ENCODE measurements at regions not wholly inside any gene's neighbourhood (a gene's known extent, or its start where the extent isn't known, plus 50 kb on each side); places are given as distances from the start of the nearest gene placed in this dataset.

- TF ChIP-seq ZNF214 (tag by site-specific recombination; IDR thresholded peaks at IDR 0.05; ENCODE audit: borderline replicate concordance) (no peak), ZSCAN30 (tag by site-specific recombination; IDR thresholded peaks at IDR 0.05) (no peak), ZNF175 (tag by site-specific recombination; IDR thresholded peaks at IDR 0.05) (no peak), ZSCAN16 (tag by site-specific recombination; IDR thresholded peaks at IDR 0.05) (no peak), ZNF639 (tag by site-specific recombination; IDR thresholded peaks at IDR 0.05) (no peak), ZNF830 (tag by site-specific recombination; IDR thresholded peaks at IDR 0.05; ENCODE audit: low read depth) (no peak), ZNF555 (tag by site-specific recombination; conservative IDR thresholded peaks at IDR 0.05) (no peak), ZNF558 (tag by site-specific recombination; IDR thresholded peaks at IDR 0.05) (no peak), ZNF354C (tag by site-specific recombination; IDR thresholded peaks at IDR 0.05; ENCODE audit: borderline replicate concordance, low read depth) (no peak), PRDM10 (tag by site-specific recombination; IDR thresholded peaks at IDR 0.05) (no peak), ZBTB1 (tag by site-specific recombination; IDR thresholded peaks at IDR 0.05) (no peak), ZNF610 (tag by site-specific recombination; IDR thresholded peaks at IDR 0.05; ENCODE audit: borderline replicate concordance) (no peak), ZNF239 (tag by site-specific recombination; IDR thresholded peaks at IDR 0.05) (no peak), FEZF1 (tag by site-specific recombination; IDR thresholded peaks at IDR 0.05) (no peak), SP2 (tag by site-specific recombination; IDR thresholded peaks at IDR 0.05) (no peak), ZFP37 (tag by site-specific recombination; IDR thresholded peaks at IDR 0.05) (no peak), PRDM4 (tag by site-specific recombination; IDR thresholded peaks at IDR 0.05) (no peak)
- Histone ChIP-seq H3K4me1 (ENCODE audit: control insufficient read depth, insufficient read depth, low read length) (peaks cover 6% of the 10 kb centered on the region; the same call in 1 of the 2 replicates), H3K36me3 (ENCODE audit: control insufficient read depth in 2 of 2, insufficient read depth in 1 of 2, low read length in 2 of 2) (no peaks in the 10 kb centered on the region), H3K4me3 (ENCODE audit: low read depth, low read length) (no peak overlapping the region), H3K27ac (ENCODE audit: extremely low read depth, low read depth, low read length) (no peak overlapping the region), H3K9me3 (ENCODE audit: control insufficient read depth, insufficient read depth, low read depth, low read length) (no peaks in the 10 kb centered on the region)
- ChIA-PET CTCF (interaction anchor here (1.4 kb wide), 1 partner anchor 401 kb away, joined by 5 read pairs; no protein-coding TSS in a partner anchor), POLR2A (interaction anchor here (2.0 kb wide), 1 partner anchor 57 kb away, joined by 6 read pairs; no protein-coding TSS in a partner anchor)
Measured at GRCh38 chr9:89998633-89999032, 393.8 kb downstream of the GADD45G start.

GRCh38 chr9:89999176-89999533, 394.3 kb downstream of the GADD45G start:
- no peak overlapping the region for H3K27ac ChIP-seq (ENCODE audit: extremely low read depth, low read depth, low read length)
- no peak for TF ChIP-seq ZNF362 (tag by site-specific recombination; IDR thresholded peaks at IDR 0.05)
- TF ChIP-seq MZF1 (tag by site-specific recombination; IDR thresholded peaks at IDR 0.05; ENCODE audit: borderline replicate concordance): no peak
- TF ChIP-seq ZNF426 (tag by site-specific recombination; IDR thresholded peaks at IDR 0.05): no peak
- no peak for TF ChIP-seq ZNF629 (tag by site-specific recombination; IDR thresholded peaks at IDR 0.05)
- TF ChIP-seq PRDM10 (tag by site-specific recombination; IDR thresholded peaks at IDR 0.05): no peak
- no peak for TF ChIP-seq SP2 (tag by site-specific recombination; IDR thresholded peaks at IDR 0.05)
- no peak for TF ChIP-seq ZNF621 (tag by site-specific recombination; IDR thresholded peaks at IDR 0.05)

More at GRCh38 chr9:89999176-89999533, 394.3 kb downstream of the GADD45G start:
- ChIA-PET CTCF (interaction anchor here (1.2 to 1.4 kb wide), 3 partner anchors 101 to 401 kb away, joined by 4 to 5 read pairs (median 4); no protein-coding TSS in a partner anchor), POLR2A (interaction anchor here (2.0 kb wide), 1 partner anchor 57 kb away, joined by 6 read pairs; no protein-coding TSS in a partner anchor)
- Histone ChIP-seq H3K9me3 (ENCODE audit: control insufficient read depth, insufficient read depth, low read depth, low read length) (no peaks in the 10 kb centered on the region), H3K36me3 (ENCODE audit: control insufficient read depth in 2 of 2, insufficient read depth in 1 of 2, low read length in 2 of 2) (no peaks in the 10 kb centered on the region), H3K4me3 (ENCODE audit: low read depth, low read length) (no peak overlapping the region), H3K4me1 (ENCODE audit: control insufficient read depth, insufficient read depth, low read length) (peaks cover 6% of the 10 kb centered on the region; the same call in 1 of the 2 replicates)
